Testis (tissue), 2 donors: ENCODE measurements at regions not wholly inside any gene's neighbourhood (a gene's known extent, or its start where the extent isn't known, plus 50 kb on each side); places are given as distances from the start of the nearest gene placed in this dataset.

Experiments
- DNase-seq: peaks from one replicate; pipeline ENCODE4 v3.0.0-alpha.2; 2019
- H3K27ac ChIP-seq, 2 donors: fragments of 200-600 bp; sonication (generic); one replicate each; pipeline ENCODE4 v1.5.1; 2019
- H3K27me3 ChIP-seq: fragments of 200-600 bp; sonication (generic); one replicate; pipeline ENCODE4 v1.5.1; 2019
- H3K36me3 ChIP-seq: fragments of 200-600 bp; sonication (generic); one replicate; pipeline ENCODE4 v1.5.1; 2017; ENCODE audit warnings: low read depth; ENCODE audit errors: missing control alignments
- H3K4me1 ChIP-seq: fragments of 200-600 bp; sonication (generic); one replicate; pipeline ENCODE4 v1.5.1; 2019
- H3K4me3 ChIP-seq, 2 donors: fragments of 200-600 bp; sonication (generic); one replicate each; pipeline ENCODE4 v1.5.1; 2017 to 2019
- H3K9me3 ChIP-seq: fragments of 200-600 bp; sonication (generic); one replicate; pipeline ENCODE4 v1.5.1; 2017
- POLR2A ChIP-seq: fragments of 450-650 bp; IDR thresholded peaks from one replicate; pipeline ENCODE4 v1.6.1; 2017; ENCODE audit warnings: antibody characterized with exemption, mild to moderate bottlenecking, moderate library complexity
- WGBS, 2 donors: methylation state at CpG; one replicate each; pipeline ENCODE4 v1.1.5; 2018; 5-methylcytosine and 5-hydroxymethylcytosine counted together
- intact Hi-C: fragments of 100-400 bp; cut with DNase I; formaldehyde crosslinking; loops from one replicate; pipeline ENCODE4 v1.15.1; 2023; ENCODE audit warnings: low total_unique reads
- TF ChIP-seq, protein P1 (sequence below), 3 experiments: fragments of 450-650 bp in 2 of 3; fragments of 200-600 bp in 1 of 3; sonication (generic) in 1 of 3; IDR thresholded peaks; one replicate each; pipeline ENCODE4 v1.5.1; 2016 to 2019; ENCODE audit warnings: antibody characterized with exemption in 3 of 3, mild to moderate bottlenecking in 2 of 3, moderate library complexity in 1 of 3

DNA sequence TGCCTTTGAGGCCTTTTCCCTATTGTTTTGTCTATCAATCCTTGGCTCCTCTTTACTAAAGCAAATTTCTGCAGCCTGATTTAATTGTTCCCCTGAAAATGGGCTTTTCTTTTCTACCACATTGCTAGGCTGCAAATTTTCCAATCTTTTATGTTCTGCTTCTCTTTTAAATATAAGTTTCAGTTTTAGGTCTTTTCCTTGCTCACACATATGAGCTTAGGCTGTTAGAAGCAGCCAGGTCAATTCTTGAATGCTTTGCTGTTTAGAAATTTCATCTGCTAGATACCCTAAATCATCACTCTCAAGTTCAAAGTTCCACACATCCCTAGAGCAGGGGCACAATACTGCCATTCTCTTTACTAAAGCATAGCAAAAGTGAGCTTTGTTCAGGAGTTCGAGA is 159.6 kb downstream of the ARL4A start:
- Histone ChIP-seq H3K36me3 (no peaks in the 10 kb centered on the region), H3K27me3 (no peaks in the 10 kb centered on the region), H3K27ac (no peak overlapping the region), H3K4me1 (no peaks in the 10 kb centered on the region), H3K4me3 (no peak overlapping the region), H3K9me3 (no peaks in the 10 kb centered on the region)
- no peak for DNase-seq
- intact Hi-C loops = no loop called here
- TF ChIP-seq POLR2A = no peak
- WGBS, 2 donors = 92 to 100% methylated on average over 1 of the region's 1 CpG

DNA sequence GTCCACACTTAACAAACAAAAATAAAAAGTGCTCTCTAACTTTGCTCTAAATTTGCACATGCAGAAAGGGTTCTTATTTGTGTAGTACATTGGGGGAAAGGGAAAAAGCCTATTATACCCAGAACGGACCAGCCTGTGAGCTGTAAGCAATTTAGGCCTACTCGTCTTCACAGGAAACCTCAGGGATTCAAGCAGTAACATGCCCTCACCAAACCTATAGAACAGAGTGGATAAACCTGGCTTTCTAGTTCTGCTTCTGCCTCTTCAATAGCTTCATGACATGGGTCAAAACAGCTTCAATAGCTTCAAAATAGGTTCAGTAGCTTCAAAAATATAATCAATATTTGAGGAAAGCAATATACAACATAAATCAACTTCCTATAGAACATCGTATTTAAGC is 163.7 kb downstream of the ARL4A start:
- intact Hi-C loops = no loop called here
- Histone ChIP-seq H3K36me3 (no peaks in the 10 kb centered on the region), H3K4me3 (no peak overlapping the region), H3K27me3 (no peaks in the 10 kb centered on the region), H3K4me1 (no peaks in the 10 kb centered on the region), H3K27ac (no peak overlapping the region), H3K9me3 (no peaks in the 10 kb centered on the region)
- WGBS, 2 donors = 82 to 85% methylated on average over 3 of the region's 3 CpGs
- DNase-seq = no peak
- no peak for TF ChIP-seq POLR2A
- TF ChIP-seq, protein P1, sequence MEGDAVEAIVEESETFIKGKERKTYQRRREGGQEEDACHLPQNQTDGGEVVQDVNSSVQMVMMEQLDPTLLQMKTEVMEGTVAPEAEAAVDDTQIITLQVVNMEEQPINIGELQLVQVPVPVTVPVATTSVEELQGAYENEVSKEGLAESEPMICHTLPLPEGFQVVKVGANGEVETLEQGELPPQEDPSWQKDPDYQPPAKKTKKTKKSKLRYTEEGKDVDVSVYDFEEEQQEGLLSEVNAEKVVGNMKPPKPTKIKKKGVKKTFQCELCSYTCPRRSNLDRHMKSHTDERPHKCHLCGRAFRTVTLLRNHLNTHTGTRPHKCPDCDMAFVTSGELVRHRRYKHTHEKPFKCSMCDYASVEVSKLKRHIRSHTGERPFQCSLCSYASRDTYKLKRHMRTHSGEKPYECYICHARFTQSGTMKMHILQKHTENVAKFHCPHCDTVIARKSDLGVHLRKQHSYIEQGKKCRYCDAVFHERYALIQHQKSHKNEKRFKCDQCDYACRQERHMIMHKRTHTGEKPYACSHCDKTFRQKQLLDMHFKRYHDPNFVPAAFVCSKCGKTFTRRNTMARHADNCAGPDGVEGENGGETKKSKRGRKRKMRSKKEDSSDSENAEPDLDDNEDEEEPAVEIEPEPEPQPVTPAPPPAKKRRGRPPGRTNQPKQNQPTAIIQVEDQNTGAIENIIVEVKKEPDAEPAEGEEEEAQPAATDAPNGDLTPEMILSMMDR (IDR thresholded peaks at IDR 0.05) = no peak

DNA sequence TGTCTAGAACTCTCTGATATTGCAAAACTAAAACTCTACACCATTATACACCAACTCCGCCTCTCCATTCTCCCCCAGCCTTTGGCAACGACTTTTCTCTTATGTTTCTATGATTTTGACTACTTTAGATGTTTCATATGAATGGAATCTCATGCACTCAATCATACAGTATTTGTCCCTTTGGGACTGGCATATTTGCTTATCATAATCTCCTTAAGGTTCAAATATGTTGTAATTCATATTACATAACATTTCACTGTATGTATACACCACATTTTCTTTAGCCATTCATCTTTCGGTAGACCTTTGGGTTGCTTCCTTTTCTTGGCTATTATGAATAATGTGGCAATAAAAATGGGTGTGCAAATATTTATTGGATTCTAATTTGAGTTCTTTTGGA is 164.4 kb downstream of the ARL4A start:
- WGBS, 2 donors = 94 to 98% methylated on average over 3 of the region's 3 CpGs
- no peak for TF ChIP-seq POLR2A
- TF ChIP-seq, protein P1 (IDR thresholded peaks at IDR 0.05) = no peak
- Histone ChIP-seq H3K4me3 (no peak overlapping the region), H3K27me3 (no peaks in the 10 kb centered on the region), H3K9me3 (no peaks in the 10 kb centered on the region), H3K27ac (no peak overlapping the region), H3K4me1 (no peaks in the 10 kb centered on the region), H3K36me3 (no peaks in the 10 kb centered on the region)
- intact Hi-C loops = no loop called here
- no peak for DNase-seq

DNA sequence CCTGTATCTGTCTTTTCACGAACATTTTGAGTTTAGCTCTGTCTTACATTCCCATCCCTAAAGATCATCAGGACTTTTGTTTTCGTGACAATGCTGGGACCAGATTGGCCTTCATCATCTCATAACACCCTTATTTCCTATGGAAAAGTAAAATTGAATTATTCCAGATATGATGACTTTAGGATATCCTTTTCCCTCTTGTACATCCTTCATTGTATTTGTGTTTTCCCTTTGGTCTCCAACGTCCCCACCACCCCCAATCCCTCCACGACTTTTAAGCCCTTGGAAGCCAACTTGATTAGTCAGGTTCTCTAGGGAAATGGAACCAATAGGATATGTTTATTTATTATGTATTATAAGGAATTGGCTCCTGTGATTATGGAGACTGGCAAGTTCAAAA is 167.6 kb downstream of the ARL4A start:
- TF ChIP-seq, protein P1 (IDR thresholded peaks at IDR 0.05) = no peak
- 77 to 90% methylated on average over 4 of the region's 4 CpGs for WGBS, 2 donors
- no peaks in the 10 kb centered on the region for H3K36me3 ChIP-seq
- H3K9me3 ChIP-seq = no peaks in the 10 kb centered on the region
- H3K27me3 ChIP-seq = no peaks in the 10 kb centered on the region
- H3K4me3 ChIP-seq = no peak overlapping the region
- H3K27ac ChIP-seq = no peak overlapping the region
- DNase-seq = no peak
- intact Hi-C loops = no loop called here
- no peaks in the 10 kb centered on the region for H3K4me1 ChIP-seq

DNA sequence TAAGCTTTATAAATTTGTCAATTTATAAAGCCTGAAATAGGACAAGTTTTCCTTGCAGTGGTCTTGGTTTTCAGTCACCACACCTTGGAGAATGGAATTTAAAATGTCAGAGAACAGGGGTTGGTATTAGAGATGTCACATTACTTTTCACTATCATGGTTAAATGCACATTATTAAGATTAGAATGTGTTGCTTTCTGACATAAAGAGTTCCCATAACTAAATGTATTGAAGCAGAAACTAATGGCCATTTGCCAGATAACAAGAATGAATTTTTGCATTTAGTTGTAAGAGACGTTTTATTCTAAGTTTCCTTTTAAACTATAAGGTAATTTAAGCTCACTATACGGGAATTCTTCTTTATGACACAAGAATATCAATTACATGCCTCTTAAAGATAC is 172.3 kb downstream of the ARL4A start:
- TF ChIP-seq, protein P1 (IDR thresholded peaks at IDR 0.05) = no peak
- TF ChIP-seq POLR2A = no peak
- WGBS, 2 donors = 85 to 87% methylated on average over 2 of the region's 2 CpGs
- Histone ChIP-seq H3K27ac (no peak overlapping the region), H3K27me3 (no peaks in the 10 kb centered on the region), H3K4me1 (no peaks in the 10 kb centered on the region), H3K4me3 (no peak overlapping the region), H3K36me3 (no peaks in the 10 kb centered on the region), H3K9me3 (no peaks in the 10 kb centered on the region)
- intact Hi-C loops = no loop called here
- DNase-seq = no peak
